ENCODE measurements at regions not wholly inside any gene's neighbourhood (a gene's known extent, or its start where the extent isn't known, plus 50 kb on each side); places are given as distances from the start of the nearest gene placed in this dataset.
A peak's percentile ranks its signal among the peaks of the same experiment; 100 is the strongest.

DNA sequence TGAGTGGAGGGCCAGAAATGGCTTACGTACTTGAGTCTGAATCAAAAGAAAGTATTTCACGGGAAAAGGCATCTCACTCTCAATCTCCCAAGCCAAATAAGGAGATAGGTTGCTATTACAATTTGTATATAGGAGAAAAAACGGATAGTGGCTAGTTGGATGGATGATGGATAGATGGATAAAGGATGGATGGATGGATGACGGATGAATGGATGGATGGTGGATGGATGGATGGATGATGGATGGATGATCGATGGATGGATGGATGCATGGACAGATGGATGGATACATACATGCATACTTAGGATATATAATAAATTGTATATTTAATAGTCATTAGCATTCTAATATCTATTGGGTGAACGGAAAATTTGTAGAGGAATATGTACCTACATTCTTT is 82.2 kb upstream of the NRP1 start:
- H3K27ac ChIP-seq (replicated peaks) = no peak overlapping the region
- TF ChIP-seq POLR2AphosphoS5 (IDR thresholded peaks at IDR 0.05; ENCODE audit: low read depth) = no peak
- no peak for TF ChIP-seq SPI1 (IDR thresholded peaks at IDR 0.05; ENCODE audit: borderline replicate concordance, low read depth)
- TF ChIP-seq, protein P1, sequence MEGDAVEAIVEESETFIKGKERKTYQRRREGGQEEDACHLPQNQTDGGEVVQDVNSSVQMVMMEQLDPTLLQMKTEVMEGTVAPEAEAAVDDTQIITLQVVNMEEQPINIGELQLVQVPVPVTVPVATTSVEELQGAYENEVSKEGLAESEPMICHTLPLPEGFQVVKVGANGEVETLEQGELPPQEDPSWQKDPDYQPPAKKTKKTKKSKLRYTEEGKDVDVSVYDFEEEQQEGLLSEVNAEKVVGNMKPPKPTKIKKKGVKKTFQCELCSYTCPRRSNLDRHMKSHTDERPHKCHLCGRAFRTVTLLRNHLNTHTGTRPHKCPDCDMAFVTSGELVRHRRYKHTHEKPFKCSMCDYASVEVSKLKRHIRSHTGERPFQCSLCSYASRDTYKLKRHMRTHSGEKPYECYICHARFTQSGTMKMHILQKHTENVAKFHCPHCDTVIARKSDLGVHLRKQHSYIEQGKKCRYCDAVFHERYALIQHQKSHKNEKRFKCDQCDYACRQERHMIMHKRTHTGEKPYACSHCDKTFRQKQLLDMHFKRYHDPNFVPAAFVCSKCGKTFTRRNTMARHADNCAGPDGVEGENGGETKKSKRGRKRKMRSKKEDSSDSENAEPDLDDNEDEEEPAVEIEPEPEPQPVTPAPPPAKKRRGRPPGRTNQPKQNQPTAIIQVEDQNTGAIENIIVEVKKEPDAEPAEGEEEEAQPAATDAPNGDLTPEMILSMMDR (IDR thresholded peaks at IDR 0.05; ENCODE audit: insufficient read depth, low read length) = no peak
- TF ChIP-seq GABPA (IDR thresholded peaks at IDR 0.05; ENCODE audit: low read depth) = no peak
- TF ChIP-seq, protein P2, sequence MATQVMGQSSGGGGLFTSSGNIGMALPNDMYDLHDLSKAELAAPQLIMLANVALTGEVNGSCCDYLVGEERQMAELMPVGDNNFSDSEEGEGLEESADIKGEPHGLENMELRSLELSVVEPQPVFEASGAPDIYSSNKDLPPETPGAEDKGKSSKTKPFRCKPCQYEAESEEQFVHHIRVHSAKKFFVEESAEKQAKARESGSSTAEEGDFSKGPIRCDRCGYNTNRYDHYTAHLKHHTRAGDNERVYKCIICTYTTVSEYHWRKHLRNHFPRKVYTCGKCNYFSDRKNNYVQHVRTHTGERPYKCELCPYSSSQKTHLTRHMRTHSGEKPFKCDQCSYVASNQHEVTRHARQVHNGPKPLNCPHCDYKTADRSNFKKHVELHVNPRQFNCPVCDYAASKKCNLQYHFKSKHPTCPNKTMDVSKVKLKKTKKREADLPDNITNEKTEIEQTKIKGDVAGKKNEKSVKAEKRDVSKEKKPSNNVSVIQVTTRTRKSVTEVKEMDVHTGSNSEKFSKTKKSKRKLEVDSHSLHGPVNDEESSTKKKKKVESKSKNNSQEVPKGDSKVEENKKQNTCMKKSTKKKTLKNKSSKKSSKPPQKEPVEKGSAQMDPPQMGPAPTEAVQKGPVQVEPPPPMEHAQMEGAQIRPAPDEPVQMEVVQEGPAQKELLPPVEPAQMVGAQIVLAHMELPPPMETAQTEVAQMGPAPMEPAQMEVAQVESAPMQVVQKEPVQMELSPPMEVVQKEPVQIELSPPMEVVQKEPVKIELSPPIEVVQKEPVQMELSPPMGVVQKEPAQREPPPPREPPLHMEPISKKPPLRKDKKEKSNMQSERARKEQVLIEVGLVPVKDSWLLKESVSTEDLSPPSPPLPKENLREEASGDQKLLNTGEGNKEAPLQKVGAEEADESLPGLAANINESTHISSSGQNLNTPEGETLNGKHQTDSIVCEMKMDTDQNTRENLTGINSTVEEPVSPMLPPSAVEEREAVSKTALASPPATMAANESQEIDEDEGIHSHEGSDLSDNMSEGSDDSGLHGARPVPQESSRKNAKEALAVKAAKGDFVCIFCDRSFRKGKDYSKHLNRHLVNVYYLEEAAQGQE (IDR thresholded peaks at IDR 0.05; ENCODE audit: insufficient replicate concordance, low read depth) = no peak

GRCh38 chr10:33416209-33416608 is 81.7 kb upstream of the NRP1 start:
- no peak for DNase-seq (ENCODE audit: low read depth in 1 of 2, low spot score in 1 of 2)
- TF ChIP-seq, protein P1 (IDR thresholded peaks at IDR 0.05; ENCODE audit: insufficient read depth, low read length) = no peak
- Histone ChIP-seq H3K4me3 (replicated peaks; ENCODE audit: insufficient read depth, low read length) (no peak overlapping the region), H3K27me3 (ENCODE audit: insufficient read depth, poor library complexity, severe bottlenecking) (no peaks in the 10 kb centered on the region), H3K27ac (replicated peaks) (no peak overlapping the region)

More for the DNA sequence above, 82.2 kb upstream of the NRP1 start:
- DNase-seq (ENCODE audit: low read depth in 1 of 2, low spot score in 1 of 2) = no peak
- Histone ChIP-seq H3K4me3 (replicated peaks; ENCODE audit: insufficient read depth, low read length) (no peak overlapping the region), H3K27me3 (ENCODE audit: insufficient read depth, poor library complexity, severe bottlenecking) (no peaks in the 10 kb centered on the region)

GRCh38 chr10:33414841-33415240 is 80.4 kb upstream of the NRP1 start:
- H3K27ac ChIP-seq (replicated peaks) = no peak overlapping the region
- TF ChIP-seq, protein P1 (IDR thresholded peaks at IDR 0.05; ENCODE audit: insufficient read depth, low read length) = no peak
- H3K27me3 ChIP-seq (ENCODE audit: insufficient read depth, poor library complexity, severe bottlenecking) = no peaks in the 10 kb centered on the region
- no peak overlapping the region for H3K4me3 ChIP-seq (replicated peaks; ENCODE audit: insufficient read depth, low read length)
- DNase-seq (ENCODE audit: low read depth in 1 of 2, low spot score in 1 of 2) = no peak

- DNase-seq (ENCODE audit: low read depth in 1 of 2, low spot score in 1 of 2) = peak in 1 of 2 experiments; percentile 45
Measured at GRCh38 chr10:33412653-33413361, 78.3 kb upstream of the NRP1 start.

More at GRCh38 chr10:33412653-33413361, 78.3 kb upstream of the NRP1 start:
- Histone ChIP-seq H3K27ac (replicated peaks) (no peak overlapping the region), H3K27me3 (ENCODE audit: insufficient read depth, poor library complexity, severe bottlenecking) (no peaks in the 10 kb centered on the region), H3K4me3 (replicated peaks; ENCODE audit: insufficient read depth, low read length) (no peak overlapping the region)
- TF ChIP-seq POLR2AphosphoS5 (IDR thresholded peaks at IDR 0.05; ENCODE audit: low read depth) (no peak), GABPA (IDR thresholded peaks at IDR 0.05; ENCODE audit: low read depth) (no peak), SPI1 (IDR thresholded peaks at IDR 0.05; ENCODE audit: borderline replicate concordance, low read depth) (0 out of 2 replicates have a peak, but pooled peaks have one; percentile 10)
- TF ChIP-seq, protein P1 (IDR thresholded peaks at IDR 0.05; ENCODE audit: insufficient read depth, low read length) = no peak
- TF ChIP-seq, protein P2 (IDR thresholded peaks at IDR 0.05; ENCODE audit: insufficient replicate concordance, low read depth) = no peak

Measured in HL-60 (cell line).